GM12891 (cell line): ENCODE measurements at regions not wholly inside any gene's neighbourhood (a gene's known extent, or its start where the extent isn't known, plus 50 kb on each side); places are given as distances from the start of the nearest gene placed in this dataset.
"Not testable (repeated sequence)": the region's sequence is repeated elsewhere in the genome, so short reads cannot be mapped to it uniquely, and the experiment has no call there.

Experiments used
- DNase-seq: peaks from one replicate; pipeline ENCODE4 v3.0.0; 2011; ENCODE audit warnings: low spot score; ENCODE audit not compliant: insufficient read length
- FAIRE-seq: peaks from 2 replicates; lab custom pipeline; 2011; peaks lifted over from hg19 to GRCh38; lab: Jason Lieb, UNC
- PAX5 ChIP-seq: IDR thresholded peaks from 2 replicates; pipeline ENCODE4 v1.6.1; 2011; ENCODE audit warnings: low read length, moderate library complexity, mild to moderate bottlenecking; ENCODE audit not compliant: insufficient read depth, severe bottlenecking
- POLR2A ChIP-seq: IDR thresholded peaks from 2 replicates; pipeline ENCODE4 v1.6.1; 2011; ENCODE audit warnings: low read depth, low read length, control low read depth
- POLR2AphosphoS5 ChIP-seq: IDR thresholded peaks from 2 replicates; pipeline ENCODE4 v1.6.1; 2011; ENCODE audit warnings: low read depth, low read length, control low read depth
- POU2F2 ChIP-seq: IDR thresholded peaks from 2 replicates; pipeline ENCODE4 v1.6.1; 2011; ENCODE audit warnings: low read depth, mild to moderate bottlenecking, control low read depth, low read length, moderate library complexity
- SPI1 ChIP-seq: IDR thresholded peaks from 2 replicates; pipeline ENCODE4 v1.6.1; 2011; ENCODE audit warnings: low read depth, low read length, control low read depth
- TAF1 ChIP-seq: IDR thresholded peaks from 2 replicates; pipeline ENCODE4 v1.6.1; 2011; ENCODE audit warnings: low read depth, low read length, control low read depth

DNA sequence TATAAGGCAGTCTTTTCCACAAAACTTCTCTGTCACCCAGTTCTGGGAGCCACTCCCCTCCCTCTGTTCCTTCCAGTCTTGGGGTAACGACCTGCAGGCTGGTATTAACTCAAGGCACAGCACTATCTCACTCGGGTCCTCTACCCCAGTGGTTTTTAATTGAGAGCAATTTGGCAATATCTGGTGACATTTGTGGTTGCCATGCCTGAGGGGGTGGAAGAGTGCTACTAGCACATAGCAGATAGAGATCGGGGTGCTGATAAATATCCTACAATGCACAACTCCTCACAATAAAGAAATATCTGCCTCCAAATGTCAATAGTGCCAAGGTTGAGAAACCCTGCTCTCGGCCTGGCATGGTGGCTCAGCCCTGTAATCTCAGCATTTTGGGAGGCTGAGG, 117.7 kb upstream of the ABCC4 start:
- DNase-seq: no peak
- no peak for FAIRE-seq
- TF ChIP-seq POU2F2 (no peak), POLR2A (no peak), PAX5 (no peak), POLR2AphosphoS5 (no peak), SPI1 (no peak), TAF1 (no peak)

DNA sequence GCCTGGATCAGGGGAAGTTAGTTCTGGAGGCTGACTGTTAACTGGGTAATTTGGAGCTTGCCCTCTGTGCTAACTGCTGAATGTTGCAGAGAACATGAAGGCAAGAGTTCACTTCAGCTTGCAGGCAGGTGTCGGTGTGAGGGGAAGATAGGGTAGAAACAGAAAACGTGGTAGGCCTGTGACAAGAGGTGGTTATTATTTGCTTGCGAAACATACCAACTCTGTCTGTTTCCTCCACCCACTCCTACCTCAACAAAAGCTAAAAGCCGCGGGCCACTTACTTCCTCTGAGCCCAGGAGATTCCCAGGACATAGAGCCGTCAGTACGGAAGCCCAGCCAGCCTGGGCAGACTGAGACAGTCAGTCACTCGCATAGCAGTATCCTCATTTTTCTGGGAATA, 119.2 kb upstream of the ABCC4 start:
- FAIRE-seq (peak; percentile 85), DNase-seq (no peak)
- TF ChIP-seq POU2F2 (no peak), POLR2A (no peak), PAX5 (no peak), SPI1 (no peak), POLR2AphosphoS5 (no peak), TAF1 (no peak)

DNA sequence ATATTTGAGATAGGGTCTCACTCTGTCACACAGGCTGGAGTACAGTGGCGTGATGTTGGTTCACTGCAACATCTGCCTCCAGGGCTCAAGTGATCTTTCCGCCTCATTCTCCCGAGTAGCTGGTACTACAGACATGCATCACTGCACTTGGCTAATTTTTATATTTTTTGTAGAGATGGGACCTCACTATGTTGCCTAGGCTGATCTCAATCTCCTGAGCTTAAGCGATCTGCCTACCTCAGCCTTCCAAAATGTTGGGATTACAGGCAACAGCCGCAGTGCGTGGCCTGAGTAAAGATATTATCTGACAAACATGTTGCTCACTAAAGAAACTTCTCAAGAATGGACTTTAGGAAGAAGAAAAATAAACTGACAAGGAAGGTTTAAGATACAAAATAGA, 125.4 kb upstream of the ABCC4 start:
- no peak for TF ChIP-seq POU2F2
- no peak for DNase-seq
- FAIRE-seq: no peak

DNA sequence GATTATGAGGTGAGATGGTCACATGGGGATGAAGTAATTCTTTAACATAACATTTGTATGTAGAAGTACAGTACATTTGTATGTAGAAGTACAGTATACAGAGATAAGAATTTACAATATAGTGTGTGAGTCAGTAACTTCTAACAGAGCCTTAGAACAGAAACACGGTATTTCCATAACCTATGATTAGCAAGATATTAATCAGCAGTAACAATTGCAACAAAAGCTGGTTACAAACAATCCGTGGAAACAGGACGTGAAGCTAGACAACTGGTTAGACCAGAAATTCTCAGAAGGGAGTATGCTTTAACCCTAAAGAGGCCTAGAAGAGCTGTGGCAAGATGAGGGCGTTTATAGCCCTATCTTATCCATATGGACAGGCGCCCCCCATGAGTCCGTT, 122.0 kb upstream of the CLDN10 start:
- not testable (repeated sequence) for DNase-seq, FAIRE-seq

DNA sequence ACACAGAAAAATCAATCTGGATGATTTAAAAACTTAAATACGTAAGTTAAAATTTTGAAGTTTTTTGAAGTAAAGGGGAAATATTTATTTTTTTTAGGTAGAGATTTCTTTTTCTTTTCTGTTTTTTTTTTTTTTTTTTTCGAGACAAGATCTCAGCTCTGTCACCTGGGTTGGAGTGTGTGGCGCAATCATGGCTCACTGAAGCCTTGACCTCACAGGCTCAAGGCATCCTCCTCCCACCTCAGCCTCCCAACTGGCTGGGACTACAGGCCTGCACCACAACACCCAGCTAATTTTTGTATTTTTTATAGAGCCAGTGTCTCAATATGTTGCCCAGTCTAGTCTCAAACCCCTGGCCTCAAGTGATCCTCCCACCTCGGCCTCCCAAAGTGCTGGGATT, 120.4 kb upstream of the CLDN10 start:
- TF ChIP-seq POLR2A (no peak), POLR2AphosphoS5 (no peak), PAX5 (no peak)
- no peak for DNase-seq
- FAIRE-seq: no peak

DNA sequence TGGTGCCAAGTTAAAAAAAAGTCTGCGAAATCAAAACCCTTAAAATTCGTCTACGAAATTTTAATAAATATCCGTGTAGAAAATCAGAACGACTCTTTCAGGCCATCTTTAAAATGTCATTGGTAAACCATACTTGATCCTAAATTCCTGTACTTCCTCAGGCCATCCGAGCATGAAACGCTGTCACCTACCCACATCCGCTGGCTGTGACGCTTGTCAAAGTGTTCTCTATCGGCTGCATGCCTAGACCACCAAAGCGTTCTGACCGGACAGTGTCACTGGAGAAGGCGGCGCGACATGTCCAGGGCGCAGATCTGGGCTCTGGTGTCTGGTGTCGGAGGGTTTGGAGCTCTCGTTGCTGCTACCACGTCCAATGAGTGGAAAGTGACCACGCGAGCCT, 119.0 kb upstream of the CLDN10 start:
- FAIRE-seq (no peak), DNase-seq (no peak)
- TF ChIP-seq TAF1 (no peak), POU2F2 (no peak), POLR2A (no peak), SPI1 (no peak), POLR2AphosphoS5 (no peak), PAX5 (no peak)

DNA sequence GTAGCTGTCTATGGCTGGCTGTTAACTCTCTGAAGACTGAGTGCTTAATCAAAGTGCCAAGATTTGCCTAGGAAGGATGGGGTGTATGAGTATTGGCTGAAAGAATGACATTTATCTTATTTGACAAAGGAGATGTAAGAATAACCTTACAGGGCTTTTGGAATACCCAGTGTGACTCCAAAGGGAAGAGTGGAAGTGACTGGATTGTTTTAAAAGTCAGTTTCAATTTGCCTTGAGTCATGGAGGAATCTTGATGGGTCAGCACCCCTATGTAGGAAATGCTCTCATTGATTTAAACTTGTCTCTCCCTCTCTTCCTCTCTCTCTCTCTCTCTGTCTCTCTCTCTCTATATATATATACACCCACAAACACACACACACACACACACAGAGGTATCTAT, 118.4 kb upstream of the CLDN10 start:
- DNase-seq (no peak), FAIRE-seq (no peak)
- TF ChIP-seq POLR2AphosphoS5: no peak
- TF ChIP-seq SPI1: no peak
- TF ChIP-seq TAF1: no peak
- TF ChIP-seq POU2F2: no peak
- TF ChIP-seq PAX5: no peak
- TF ChIP-seq POLR2A: no peak

DNA sequence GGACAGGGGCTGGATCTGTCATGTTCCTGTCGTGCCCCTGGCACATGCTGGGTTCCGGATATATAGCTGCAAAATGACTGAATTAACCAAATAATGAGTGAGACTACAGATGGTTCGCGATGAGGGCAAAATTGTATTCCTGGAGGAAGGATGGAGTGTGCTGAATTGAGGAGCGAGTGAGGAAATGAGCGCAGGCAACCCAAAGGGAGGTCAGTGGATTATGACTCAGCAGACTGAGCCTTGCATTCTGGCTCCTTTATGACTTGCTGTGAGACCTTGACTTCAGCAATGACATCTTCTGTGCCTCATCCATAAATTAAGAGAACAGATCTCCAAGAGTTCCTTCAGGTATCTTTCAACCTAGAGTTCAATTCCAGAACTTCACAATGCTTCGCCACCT, 115.0 kb upstream of the CLDN10 start:
- DNase-seq (no peak), FAIRE-seq (no peak)
- no peak for TF ChIP-seq POLR2A
- no peak for TF ChIP-seq PAX5
- no peak for TF ChIP-seq TAF1
- no peak for TF ChIP-seq POU2F2
- no peak for TF ChIP-seq POLR2AphosphoS5
- TF ChIP-seq SPI1: no peak

DNA sequence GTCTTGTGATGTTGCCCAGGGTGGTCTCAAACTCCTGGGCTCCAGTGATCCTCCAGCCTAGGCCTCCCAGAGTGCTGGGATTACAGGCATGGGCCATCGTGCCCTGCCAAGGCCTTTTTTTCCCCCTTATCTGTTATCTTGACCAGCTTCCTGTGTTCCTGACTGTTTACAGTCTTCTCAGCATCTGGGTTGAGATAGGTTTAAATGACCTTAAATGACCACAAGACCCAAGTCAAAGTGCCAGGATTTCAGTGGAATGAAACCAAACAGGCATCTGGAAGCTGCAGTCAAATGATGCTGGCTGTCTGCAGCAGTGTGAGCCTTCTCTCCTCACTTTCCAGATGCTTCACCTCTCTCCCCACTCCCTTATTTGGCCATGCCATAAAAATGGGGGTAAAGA, 114.2 kb upstream of the CLDN10 start:
- DNase-seq: no peak
- TF ChIP-seq PAX5 (no peak), SPI1 (no peak)
- no peak for FAIRE-seq

DNA sequence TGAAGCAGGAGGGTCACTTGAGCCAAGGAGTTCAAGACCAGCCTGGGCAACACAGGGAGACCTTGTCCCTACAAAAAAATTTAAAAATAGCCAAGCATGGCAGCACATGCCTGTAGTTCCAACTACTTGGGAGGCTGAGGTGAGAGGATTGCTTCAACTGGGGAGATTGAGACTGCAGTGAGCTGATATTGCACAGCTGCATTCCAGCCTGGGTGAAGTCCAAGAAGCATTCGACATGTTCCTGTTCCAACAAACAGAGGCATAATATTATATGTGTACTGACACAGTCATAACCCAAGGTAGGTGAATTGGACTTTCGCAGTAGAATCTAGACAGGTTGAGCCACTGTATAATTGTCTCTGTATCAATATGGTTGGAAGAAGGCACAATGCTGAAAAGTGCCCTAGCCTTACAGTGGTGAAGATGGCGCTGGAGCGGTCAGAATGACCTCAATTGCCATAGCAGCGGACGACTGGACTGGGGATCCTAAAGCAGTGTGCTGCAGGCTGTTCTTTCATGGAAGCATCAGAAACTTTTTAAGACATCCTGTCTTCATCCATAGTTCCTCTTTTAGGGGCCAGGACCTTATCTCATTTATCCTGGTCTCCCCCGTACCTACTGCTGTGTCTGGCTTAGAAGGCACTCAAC, 112.0 kb upstream of the CLDN10 start:
- no peak for DNase-seq
- FAIRE-seq: no peak
- TF ChIP-seq TAF1 (no peak), POLR2A (no peak), SPI1 (no peak), POLR2AphosphoS5 (no peak), PAX5 (no peak), POU2F2 (no peak)

DNA sequence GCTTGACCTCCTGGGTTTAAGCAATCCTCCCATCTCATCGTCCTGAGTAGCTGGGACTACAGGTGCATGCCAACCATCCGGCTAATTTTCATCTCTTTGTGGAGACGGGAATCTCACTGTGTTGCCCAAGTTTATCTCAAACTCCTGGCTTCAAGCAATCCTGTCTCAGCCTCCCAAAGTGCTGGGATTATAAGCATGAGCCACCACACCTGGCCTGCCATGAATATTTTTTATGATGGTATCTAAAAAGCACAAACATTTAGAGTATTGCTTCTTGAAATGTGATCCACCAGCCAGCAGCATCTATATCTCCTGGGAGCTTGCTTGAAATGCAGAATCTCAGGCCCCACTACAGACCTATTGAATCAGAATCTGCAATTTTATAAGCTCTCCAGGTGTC, 111.2 kb upstream of the CLDN10 start:
- TF ChIP-seq POLR2AphosphoS5: no peak
- TF ChIP-seq PAX5: no peak
- no peak for TF ChIP-seq POU2F2
- no peak for TF ChIP-seq TAF1
- no peak for TF ChIP-seq SPI1
- TF ChIP-seq POLR2A: no peak
- DNase-seq (no peak), FAIRE-seq (no peak)

DNA sequence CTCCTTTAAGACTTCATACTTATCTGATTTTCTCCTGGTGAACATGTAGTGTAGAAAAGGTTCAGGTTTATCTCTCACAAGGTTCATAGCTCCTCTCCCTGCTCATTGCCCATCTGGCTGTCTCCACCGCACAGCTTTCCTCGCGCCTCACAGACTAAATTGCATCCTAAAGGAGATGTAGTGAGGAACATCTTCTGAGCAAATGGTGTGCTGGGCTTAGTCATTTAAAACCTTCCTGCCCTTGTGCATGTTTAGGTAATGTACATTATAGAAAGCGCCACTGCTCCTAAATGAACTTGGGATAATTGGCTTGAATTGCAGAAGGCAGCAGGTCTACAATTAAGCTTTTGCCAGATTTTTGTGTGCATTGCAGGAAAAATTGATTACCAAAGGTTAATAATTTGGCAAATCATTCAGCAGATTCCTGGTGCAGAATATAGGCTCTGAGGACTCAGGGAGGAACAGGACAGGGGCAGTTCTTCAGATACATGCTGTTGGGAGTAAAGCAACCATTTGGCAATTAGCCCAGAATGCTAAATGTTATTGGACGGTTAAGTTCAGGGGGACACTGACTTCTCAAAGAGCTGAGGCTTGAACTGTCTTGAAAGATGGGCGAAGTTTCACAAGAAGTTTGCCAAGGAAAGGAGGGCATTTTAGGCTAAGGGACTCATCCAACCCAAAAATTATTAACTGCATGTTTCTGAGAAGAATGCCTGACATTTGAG, 108.4 kb upstream of the CLDN10 start:
- TF ChIP-seq POLR2A (no peak), POU2F2 (no peak), SPI1 (no peak), TAF1 (no peak), PAX5 (no peak), POLR2AphosphoS5 (no peak)
- no peak for FAIRE-seq
- no peak for DNase-seq
